Neural progenitor cell (in vitro differentiated cells): ENCODE measurements at regions not wholly inside any gene's neighbourhood (a gene's known extent, or its start where the extent isn't known, plus 50 kb on each side); places are given as distances from the start of the nearest gene placed in this dataset.

Source experiments
- CTCF ChIP-seq: fragments of 200-600 bp; sonication (generic); IDR thresholded peaks from 2 replicates; pipeline ENCODE4 v1.5.1; 2017; ENCODE audit warnings: antibody characterized with exemption, mild to moderate bottlenecking
- EZH2 ChIP-seq: fragments of 200-600 bp; sonication (generic); IDR thresholded peaks from 2 replicates; pipeline ENCODE4 v1.6.1; 2017; ENCODE audit warnings: antibody characterized with exemption, mild to moderate bottlenecking, moderate library complexity
- EZH2phosphoT487 ChIP-seq: fragments of 200-600 bp; sonication (generic); IDR thresholded peaks from 2 replicates; pipeline ENCODE4 v1.6.1; 2017; ENCODE audit warnings: antibody characterized with exemption

GRCh38 chr1:34406377-34406776 is 229.7 kb downstream of the C1orf94 start:
- TF ChIP-seq CTCF: no peak
- no peak for TF ChIP-seq EZH2
- no peak for TF ChIP-seq EZH2phosphoT487
